ENCODE measurements at regions not wholly inside any gene's neighbourhood (a gene's known extent, or its start where the extent isn't known, plus 50 kb on each side); places are given as distances from the start of the nearest gene placed in this dataset.

GRCh38 chr6:167643223-167643622 lies 183.5 kb upstream of the AFDN start:
- H3K9ac ChIP-seq (ENCODE audit: low read length), result no peak overlapping the region
- no peaks in the 10 kb centered on the region for H3K27me3 ChIP-seq (ENCODE audit: control insufficient read depth, insufficient read depth, low read length)
- peaks cover 16% of the 10 kb centered on the region; the same call in 1 of the 2 replicates for H3K4me1 ChIP-seq (ENCODE audit: control insufficient read depth, insufficient read depth, low read length)
- no peak overlapping the region for H3K4me3 ChIP-seq (ENCODE audit: low read depth, low read length)
- no peaks in the 10 kb centered on the region for H3K9me3 ChIP-seq (ENCODE audit: control insufficient read depth, insufficient read depth, low read depth, low read length)
- no peak overlapping the region for H3K27ac ChIP-seq (ENCODE audit: low read depth, low read length)
- H3K36me3 ChIP-seq (ENCODE audit: control insufficient read depth, insufficient read depth, low read length), result no peaks in the 10 kb centered on the region

DNA sequence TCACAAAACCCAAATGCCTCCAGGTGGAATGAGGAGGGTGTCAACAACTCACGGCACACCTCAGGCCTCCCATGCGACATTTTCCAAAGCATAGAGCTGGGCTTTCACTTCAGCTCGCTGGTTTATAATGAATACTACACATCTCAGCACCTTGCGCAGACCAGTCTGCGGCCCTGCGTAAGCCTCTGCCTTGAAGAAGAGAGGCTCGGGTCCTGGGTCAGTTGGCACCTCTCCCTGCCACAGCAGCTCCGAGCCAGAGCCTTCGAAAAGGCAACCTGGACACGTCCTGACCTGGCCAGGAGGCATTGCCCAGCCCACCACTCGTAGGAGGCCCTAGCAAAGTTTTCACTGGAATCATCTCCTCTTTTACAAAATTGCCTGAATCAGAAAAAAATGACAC lies 183.0 kb upstream of the AFDN start:
- Histone ChIP-seq H3K36me3 (ENCODE audit: control insufficient read depth, insufficient read depth, low read length) (no peaks in the 10 kb centered on the region), H3K27me3 (ENCODE audit: control insufficient read depth, insufficient read depth, low read length) (no peaks in the 10 kb centered on the region), H3K4me3 (ENCODE audit: low read depth, low read length) (no peak overlapping the region), H3K4me1 (ENCODE audit: control insufficient read depth, insufficient read depth, low read length) (peaks cover 16% of the 10 kb centered on the region; the same call in 1 of the 2 replicates), H3K9me3 (ENCODE audit: control insufficient read depth, insufficient read depth, low read depth, low read length) (no peaks in the 10 kb centered on the region), H3K9ac (ENCODE audit: low read length) (no peak overlapping the region), H3K27ac (ENCODE audit: low read depth, low read length) (no peak overlapping the region)

DNA sequence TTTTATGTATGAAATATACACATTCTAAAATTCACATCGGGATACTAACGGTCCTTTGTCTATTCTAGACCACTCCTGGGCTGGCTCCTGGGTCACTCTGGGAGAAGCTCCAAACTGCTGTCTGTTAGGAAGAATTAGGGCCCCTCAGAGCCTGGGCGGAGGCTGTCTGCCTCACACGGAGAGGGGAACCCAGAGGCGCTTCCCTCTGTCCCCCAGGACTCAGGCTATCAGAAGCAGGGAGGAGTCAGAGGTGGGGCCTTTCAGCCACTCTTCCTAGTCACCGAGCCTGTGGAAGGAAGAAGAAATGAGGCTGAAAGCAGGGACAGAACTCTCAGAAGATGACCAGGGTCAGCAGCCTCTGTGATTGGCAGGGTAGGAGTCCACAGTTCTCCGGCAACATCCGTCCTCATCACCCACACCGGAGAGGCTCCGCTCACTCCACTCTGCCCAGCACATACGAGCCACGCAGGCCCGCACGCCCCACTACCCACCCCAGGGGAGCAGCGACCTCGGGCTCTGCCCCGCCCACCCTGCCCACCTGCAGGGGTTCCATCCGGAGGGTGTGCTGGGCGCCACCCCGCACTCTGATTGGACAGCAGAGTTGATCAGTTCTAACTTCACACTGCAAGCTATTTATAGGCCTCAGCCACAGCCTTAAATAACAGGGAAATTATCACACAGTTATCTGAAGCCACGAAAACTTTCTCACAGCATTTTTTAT lies 182.1 kb upstream of the AFDN start:
- Histone ChIP-seq H3K27me3 (ENCODE audit: control insufficient read depth, insufficient read depth, low read length) (no peaks in the 10 kb centered on the region), H3K4me1 (ENCODE audit: control insufficient read depth, insufficient read depth, low read length) (peaks cover 16% of the 10 kb centered on the region; the same call in 1 of the 2 replicates), H3K9ac (ENCODE audit: low read length) (no peak overlapping the region), H3K4me3 (ENCODE audit: low read depth, low read length) (no peak overlapping the region), H3K9me3 (ENCODE audit: control insufficient read depth, insufficient read depth, low read depth, low read length) (no peaks in the 10 kb centered on the region), H3K27ac (ENCODE audit: low read depth, low read length) (no peak overlapping the region), H3K36me3 (ENCODE audit: control insufficient read depth, insufficient read depth, low read length) (no peaks in the 10 kb centered on the region)

GRCh38 chr6:167645368-167645767 lies 181.3 kb upstream of the AFDN start:
- Histone ChIP-seq H3K4me1 (ENCODE audit: control insufficient read depth, insufficient read depth, low read length) (peaks cover 16% of the 10 kb centered on the region; the same call in 1 of the 2 replicates), H3K4me3 (ENCODE audit: low read depth, low read length) (no peak overlapping the region), H3K36me3 (ENCODE audit: control insufficient read depth, insufficient read depth, low read length) (no peaks in the 10 kb centered on the region), H3K9ac (ENCODE audit: low read length) (no peak overlapping the region), H3K9me3 (ENCODE audit: control insufficient read depth, insufficient read depth, low read depth, low read length) (no peaks in the 10 kb centered on the region), H3K27ac (ENCODE audit: low read depth, low read length) (no peak overlapping the region), H3K27me3 (ENCODE audit: control insufficient read depth, insufficient read depth, low read length) (no peaks in the 10 kb centered on the region)

DNA sequence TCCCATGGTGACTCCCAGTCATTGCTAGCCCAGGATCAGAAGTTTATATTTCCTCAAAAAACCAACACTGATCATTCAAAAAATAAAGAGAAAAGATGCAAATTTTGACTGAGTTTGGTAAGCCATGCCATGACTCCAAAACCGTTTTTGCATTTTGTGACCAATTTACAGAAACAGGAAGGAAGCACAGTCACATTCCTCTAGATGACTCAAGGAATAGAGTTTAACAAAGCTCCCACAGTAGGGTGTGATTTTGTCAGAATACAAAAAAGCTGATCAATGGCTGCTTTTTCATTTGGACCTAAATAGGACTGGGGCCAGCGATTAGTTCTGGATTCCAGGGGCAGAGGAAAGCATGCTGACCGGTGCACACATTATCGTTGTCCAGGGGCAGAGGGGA lies 179.4 kb upstream of the AFDN start:
- Histone ChIP-seq H3K4me3 (ENCODE audit: low read depth, low read length) (no peak overlapping the region), H3K36me3 (ENCODE audit: control insufficient read depth, insufficient read depth, low read length) (no peaks in the 10 kb centered on the region), H3K27ac (ENCODE audit: low read depth, low read length) (no peak overlapping the region), H3K9ac (ENCODE audit: low read length) (no peak overlapping the region), H3K4me1 (ENCODE audit: control insufficient read depth, insufficient read depth, low read length) (peaks cover 19% of the 10 kb centered on the region), H3K27me3 (ENCODE audit: control insufficient read depth, insufficient read depth, low read length) (no peaks in the 10 kb centered on the region), H3K9me3 (ENCODE audit: control insufficient read depth, insufficient read depth, low read depth, low read length) (no peaks in the 10 kb centered on the region)

DNA sequence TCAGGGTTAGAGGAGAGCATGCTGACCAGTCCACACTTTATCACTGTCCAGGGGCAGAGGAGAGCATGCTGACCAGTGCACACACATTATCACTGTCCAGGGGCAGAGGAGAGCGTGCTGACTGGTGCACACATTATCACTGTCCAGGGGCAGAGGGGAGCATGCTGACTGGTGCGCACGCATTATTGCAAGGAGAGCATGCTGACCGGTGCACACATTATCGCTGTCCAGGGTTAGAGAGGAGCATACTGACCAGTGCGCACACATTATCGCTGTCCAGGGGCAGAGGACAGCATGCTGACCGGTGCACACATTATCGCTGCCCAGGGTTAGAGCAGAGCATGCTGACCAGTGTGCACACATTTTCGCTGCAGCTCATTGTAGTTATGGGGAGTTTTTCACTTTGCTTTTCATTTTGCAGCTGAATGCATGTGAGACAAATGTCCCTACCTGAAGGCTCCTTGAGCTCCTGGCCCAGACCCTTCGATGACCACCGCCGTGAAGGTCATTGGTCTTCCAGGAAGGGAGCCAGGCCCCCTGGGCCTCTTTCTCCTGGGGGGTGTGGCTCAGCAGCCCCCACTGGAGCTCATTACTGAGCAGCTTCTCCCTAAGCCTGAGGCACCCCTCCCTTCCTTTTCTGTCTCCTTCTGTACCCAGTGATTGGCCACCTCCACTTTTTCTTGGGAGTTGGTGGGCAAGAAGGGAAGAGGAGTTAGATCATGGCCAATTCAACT lies 178.8 kb upstream of the AFDN start:
- Histone ChIP-seq H3K4me1 (ENCODE audit: control insufficient read depth, insufficient read depth, low read length) (peaks cover 19% of the 10 kb centered on the region), H3K27me3 (ENCODE audit: control insufficient read depth, insufficient read depth, low read length) (no peaks in the 10 kb centered on the region), H3K4me3 (ENCODE audit: low read depth, low read length) (no peak overlapping the region), H3K27ac (ENCODE audit: low read depth, low read length) (no peak overlapping the region), H3K36me3 (ENCODE audit: control insufficient read depth, insufficient read depth, low read length) (no peaks in the 10 kb centered on the region), H3K9me3 (ENCODE audit: control insufficient read depth, insufficient read depth, low read depth, low read length) (no peaks in the 10 kb centered on the region), H3K9ac (ENCODE audit: low read length) (no peak overlapping the region)

GRCh38 chr6:167648501-167649278 lies 178.0 kb upstream of the AFDN start:
- Histone ChIP-seq H3K36me3 (ENCODE audit: control insufficient read depth, insufficient read depth, low read length) (no peaks in the 10 kb centered on the region), H3K27me3 (ENCODE audit: control insufficient read depth, insufficient read depth, low read length) (no peaks in the 10 kb centered on the region), H3K4me1 (ENCODE audit: control insufficient read depth, insufficient read depth, low read length) (peaks cover 19% of the 10 kb centered on the region), H3K9ac (ENCODE audit: low read length) (no peak overlapping the region), H3K9me3 (ENCODE audit: control insufficient read depth, insufficient read depth, low read depth, low read length) (no peaks in the 10 kb centered on the region), H3K4me3 (ENCODE audit: low read depth, low read length) (no peak overlapping the region), H3K27ac (ENCODE audit: low read depth, low read length) (no peak overlapping the region)

GRCh38 chr6:167649476-167649875 lies 177.2 kb upstream of the AFDN start:
- Histone ChIP-seq H3K4me3 (ENCODE audit: low read depth, low read length) (no peak overlapping the region), H3K36me3 (ENCODE audit: control insufficient read depth, insufficient read depth, low read length) (no peaks in the 10 kb centered on the region), H3K9ac (ENCODE audit: low read length) (no peak overlapping the region), H3K27me3 (ENCODE audit: control insufficient read depth, insufficient read depth, low read length) (no peaks in the 10 kb centered on the region), H3K4me1 (ENCODE audit: control insufficient read depth, insufficient read depth, low read length) (peaks cover 18% of the 10 kb centered on the region), H3K9me3 (ENCODE audit: control insufficient read depth, insufficient read depth, low read depth, low read length) (no peaks in the 10 kb centered on the region), H3K27ac (ENCODE audit: low read depth, low read length) (no peak overlapping the region)

GRCh38 chr6:167650730-167651317 lies 175.9 kb upstream of the AFDN start:
- Histone ChIP-seq H3K36me3 (ENCODE audit: control insufficient read depth, insufficient read depth, low read length) (no peaks in the 10 kb centered on the region), H3K9ac (ENCODE audit: low read length) (no peak overlapping the region), H3K4me1 (ENCODE audit: control insufficient read depth, insufficient read depth, low read length) (peaks cover 12% of the 10 kb centered on the region), H3K27ac (ENCODE audit: low read depth, low read length) (no peak overlapping the region), H3K9me3 (ENCODE audit: control insufficient read depth, insufficient read depth, low read depth, low read length) (no peaks in the 10 kb centered on the region), H3K27me3 (ENCODE audit: control insufficient read depth, insufficient read depth, low read length) (no peaks in the 10 kb centered on the region), H3K4me3 (ENCODE audit: low read depth, low read length) (no peak overlapping the region)

GRCh38 chr6:167651318-167652041 lies 175.2 kb upstream of the AFDN start:
- no peak overlapping the region for H3K9ac ChIP-seq (ENCODE audit: low read length)
- H3K27me3 ChIP-seq (ENCODE audit: control insufficient read depth, insufficient read depth, low read length), result no peaks in the 10 kb centered on the region
- H3K27ac ChIP-seq (ENCODE audit: low read depth, low read length), result no peak overlapping the region
- peaks cover 12% of the 10 kb centered on the region for H3K4me1 ChIP-seq (ENCODE audit: control insufficient read depth, insufficient read depth, low read length)
- H3K36me3 ChIP-seq (ENCODE audit: control insufficient read depth, insufficient read depth, low read length), result no peaks in the 10 kb centered on the region
- no peak overlapping the region for H3K4me3 ChIP-seq (ENCODE audit: low read depth, low read length)
- no peaks in the 10 kb centered on the region for H3K9me3 ChIP-seq (ENCODE audit: control insufficient read depth, insufficient read depth, low read depth, low read length)

Measured in HUES6 (cell line).